Cardiac muscle cell (in vitro differentiated cells and primary cell): ENCODE measurements at regions not wholly inside any gene's neighbourhood (a gene's known extent, or its start where the extent isn't known, plus 50 kb on each side); places are given as distances from the start of the nearest gene placed in this dataset.

ENCODE experiments used
- DNase-seq, 2 donors: peaks; one replicate each; pipeline versions ENCODE4 v3.0.0 to v3.0.0-alpha.2; 2010 to 2017; ENCODE audit warnings: low read depth in 1 of 2, low spot score in 1 of 2
- H3K27ac ChIP-seq: fragments of 200-600 bp; sonication (generic); 2 replicates; pipeline ENCODE4 v1.5.1; 2016
- H3K27me3 ChIP-seq: fragments of 200-600 bp; sonication (generic); 2 replicates; pipeline ENCODE4 v1.6.0; 2016; ENCODE audit warnings: control low read depth
- H3K36me3 ChIP-seq: fragments of 200-600 bp; sonication (generic); 2 replicates; pipeline ENCODE4 v1.5.1; 2016; ENCODE audit warnings: control low read depth
- H3K4me1 ChIP-seq: fragments of 200-600 bp; sonication (generic); 2 replicates; pipeline ENCODE4 v1.8.1; 2017; ENCODE audit warnings: low read depth, mild to moderate bottlenecking, mixed run types
- H3K4me3 ChIP-seq: fragments of 200-600 bp; sonication (generic); 2 replicates; pipeline ENCODE4 v1.5.1; 2016; ENCODE audit warnings: mild to moderate bottlenecking
- H3K9me3 ChIP-seq: fragments of 200-600 bp; sonication (generic); 2 replicates; pipeline ENCODE4 v1.5.1; 2017; ENCODE audit warnings: low read depth, mild to moderate bottlenecking, control low read depth
- TF ChIP-seq, protein P1 (sequence below): IDR thresholded peaks from 2 replicates; pipeline ENCODE4 v1.5.1; 2012; ENCODE audit warnings: low read depth, mild to moderate bottlenecking, low read length

DNA sequence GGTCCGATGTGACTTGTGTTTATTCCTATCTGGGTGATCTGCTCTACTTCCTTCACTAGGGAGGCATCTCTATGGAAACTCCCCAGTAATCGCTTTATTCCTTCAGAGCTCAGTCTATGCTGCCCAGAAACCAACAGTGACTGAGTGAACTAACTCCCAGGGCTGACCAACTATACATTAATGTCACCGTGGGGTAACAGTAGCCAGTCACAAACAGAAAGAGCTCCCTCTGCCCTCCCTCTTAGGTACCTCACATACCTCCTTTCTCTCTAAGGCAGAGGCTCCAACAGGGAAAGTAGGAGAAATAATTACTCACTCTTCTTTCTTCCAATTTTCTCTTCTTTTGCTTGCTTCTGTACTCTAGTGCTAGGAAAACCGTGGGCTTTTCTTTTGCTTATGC is 855.0 kb downstream of the REEP3 start:
- DNase-seq, result peak in 1 of 2 donors; percentile 40
- Histone ChIP-seq H3K36me3 (no peaks in the 10 kb centered on the region), H3K4me1 (no peaks in the 10 kb centered on the region), H3K4me3 (no peak overlapping the region), H3K27me3 (no peaks in the 10 kb centered on the region), H3K9me3 (no peaks in the 10 kb centered on the region), H3K27ac (no peak overlapping the region)
- TF ChIP-seq, protein P1, sequence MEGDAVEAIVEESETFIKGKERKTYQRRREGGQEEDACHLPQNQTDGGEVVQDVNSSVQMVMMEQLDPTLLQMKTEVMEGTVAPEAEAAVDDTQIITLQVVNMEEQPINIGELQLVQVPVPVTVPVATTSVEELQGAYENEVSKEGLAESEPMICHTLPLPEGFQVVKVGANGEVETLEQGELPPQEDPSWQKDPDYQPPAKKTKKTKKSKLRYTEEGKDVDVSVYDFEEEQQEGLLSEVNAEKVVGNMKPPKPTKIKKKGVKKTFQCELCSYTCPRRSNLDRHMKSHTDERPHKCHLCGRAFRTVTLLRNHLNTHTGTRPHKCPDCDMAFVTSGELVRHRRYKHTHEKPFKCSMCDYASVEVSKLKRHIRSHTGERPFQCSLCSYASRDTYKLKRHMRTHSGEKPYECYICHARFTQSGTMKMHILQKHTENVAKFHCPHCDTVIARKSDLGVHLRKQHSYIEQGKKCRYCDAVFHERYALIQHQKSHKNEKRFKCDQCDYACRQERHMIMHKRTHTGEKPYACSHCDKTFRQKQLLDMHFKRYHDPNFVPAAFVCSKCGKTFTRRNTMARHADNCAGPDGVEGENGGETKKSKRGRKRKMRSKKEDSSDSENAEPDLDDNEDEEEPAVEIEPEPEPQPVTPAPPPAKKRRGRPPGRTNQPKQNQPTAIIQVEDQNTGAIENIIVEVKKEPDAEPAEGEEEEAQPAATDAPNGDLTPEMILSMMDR, result no peak

DNA sequence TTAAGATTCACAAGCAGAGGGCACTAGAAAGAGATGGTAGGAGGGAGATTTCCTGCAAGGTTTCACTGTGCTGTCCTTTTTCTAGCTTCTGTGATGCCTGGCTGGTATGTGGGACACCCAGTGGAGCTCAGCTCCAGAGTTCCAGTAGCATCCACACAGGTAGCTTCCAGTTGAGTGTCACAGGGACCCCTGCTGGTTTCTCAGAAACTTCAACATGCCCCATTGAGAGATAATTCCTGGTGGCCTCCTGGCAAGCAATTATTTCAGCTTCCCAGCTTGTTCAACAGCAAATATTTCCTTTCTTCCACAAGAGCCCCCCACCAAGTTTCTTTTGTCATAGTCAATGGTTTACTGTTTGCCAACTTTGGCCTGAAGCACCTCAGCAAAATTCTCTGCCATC is 858.7 kb downstream of the REEP3 start:
- no peak overlapping the region for H3K27ac ChIP-seq
- no peak overlapping the region for H3K4me3 ChIP-seq
- H3K36me3 ChIP-seq, result no peaks in the 10 kb centered on the region
- DNase-seq, result no peak
- no peaks in the 10 kb centered on the region for H3K4me1 ChIP-seq
- no peaks in the 10 kb centered on the region for H3K27me3 ChIP-seq
- TF ChIP-seq, protein P1, result no peak
- H3K9me3 ChIP-seq, result no peaks in the 10 kb centered on the region

DNA sequence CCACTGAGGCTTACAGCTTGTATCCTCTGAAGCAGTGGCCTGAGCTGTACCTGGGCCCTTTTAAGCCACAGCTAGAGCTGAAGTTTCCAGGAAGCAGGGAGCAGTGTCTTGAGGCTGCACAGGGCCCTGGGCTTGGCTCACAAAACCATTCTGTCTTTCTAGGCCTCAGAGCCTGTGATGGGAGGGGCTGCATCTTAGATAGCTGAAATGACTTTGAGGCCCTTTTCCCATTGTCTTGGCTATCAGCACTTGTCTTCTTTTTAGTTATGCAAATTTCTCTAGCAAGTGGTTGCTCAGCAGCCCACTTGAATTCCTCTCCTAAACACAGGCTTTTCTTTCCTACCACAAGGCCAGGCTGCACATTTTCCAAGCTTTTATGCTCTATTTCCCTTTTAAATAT is 864.2 kb downstream of the REEP3 start:
- no peaks in the 10 kb centered on the region for H3K36me3 ChIP-seq
- H3K27me3 ChIP-seq, result no peaks in the 10 kb centered on the region
- H3K27ac ChIP-seq, result no peak overlapping the region
- H3K4me1 ChIP-seq, result no peaks in the 10 kb centered on the region
- H3K9me3 ChIP-seq, result no peaks in the 10 kb centered on the region
- H3K4me3 ChIP-seq, result no peak overlapping the region
- DNase-seq, result no peak
- TF ChIP-seq, protein P1, result no peak

DNA sequence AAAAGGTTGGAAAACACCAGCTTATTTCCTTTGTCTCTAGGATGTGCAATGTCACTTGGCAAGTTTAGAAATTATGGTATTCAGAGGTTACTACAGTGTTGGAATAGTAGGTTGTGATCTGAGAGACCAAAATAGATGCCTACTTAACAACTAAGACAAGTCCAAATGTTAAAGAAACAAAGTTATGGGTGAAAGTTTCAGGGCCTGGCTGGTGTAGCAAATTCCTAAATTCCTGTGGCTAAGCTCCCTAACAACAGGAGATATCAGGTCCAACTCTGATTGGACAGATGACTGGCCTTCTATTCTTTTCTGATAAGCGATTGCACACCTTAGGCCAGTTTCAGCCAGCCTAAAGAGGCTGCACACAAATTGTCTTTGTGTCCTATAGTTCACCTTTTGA is 873.5 kb downstream of the REEP3 start:
- no peaks in the 10 kb centered on the region for H3K27me3 ChIP-seq
- H3K4me1 ChIP-seq, result no peaks in the 10 kb centered on the region
- H3K4me3 ChIP-seq, result no peak overlapping the region
- H3K9me3 ChIP-seq, result no peaks in the 10 kb centered on the region
- peak in 1 of 2 donors; percentile 55 for DNase-seq
- no peaks in the 10 kb centered on the region for H3K36me3 ChIP-seq
- no peak overlapping the region for H3K27ac ChIP-seq
- TF ChIP-seq, protein P1, result no peak

DNA sequence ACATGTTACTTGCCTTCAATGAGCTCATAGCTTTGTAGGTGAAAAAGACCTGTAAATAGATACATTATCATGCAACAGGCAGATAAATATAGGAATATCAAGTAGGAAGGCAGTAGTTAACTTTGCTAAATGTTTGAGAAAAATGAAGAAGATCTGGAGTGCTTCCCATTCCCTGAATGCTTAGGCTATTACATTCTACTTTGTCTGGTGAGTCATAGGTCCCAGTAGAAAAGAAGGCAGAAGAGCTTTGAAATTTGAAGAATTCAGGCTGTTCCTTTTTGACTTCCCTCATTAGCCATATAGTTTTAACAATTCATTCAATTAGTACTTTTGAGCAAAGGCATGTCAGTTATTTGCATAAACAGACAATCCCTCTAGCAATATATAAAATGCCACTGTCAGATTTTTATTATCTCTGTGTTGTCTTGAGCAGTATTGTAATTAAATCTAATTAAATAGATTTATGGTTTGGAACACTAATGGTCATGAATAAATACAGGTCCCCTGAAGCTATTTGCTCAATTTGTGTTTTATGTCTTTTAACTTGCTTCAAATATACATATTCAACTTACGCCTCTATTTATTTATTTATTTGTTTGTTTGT is 875.0 kb downstream of the REEP3 start:
- Histone ChIP-seq H3K4me1 (no peaks in the 10 kb centered on the region), H3K27ac (no peak overlapping the region), H3K27me3 (no peaks in the 10 kb centered on the region), H3K4me3 (no peak overlapping the region), H3K36me3 (no peaks in the 10 kb centered on the region), H3K9me3 (no peaks in the 10 kb centered on the region)
- peak in 1 of 2 donors; percentile 51 for DNase-seq
- TF ChIP-seq, protein P1, result no peak

DNA sequence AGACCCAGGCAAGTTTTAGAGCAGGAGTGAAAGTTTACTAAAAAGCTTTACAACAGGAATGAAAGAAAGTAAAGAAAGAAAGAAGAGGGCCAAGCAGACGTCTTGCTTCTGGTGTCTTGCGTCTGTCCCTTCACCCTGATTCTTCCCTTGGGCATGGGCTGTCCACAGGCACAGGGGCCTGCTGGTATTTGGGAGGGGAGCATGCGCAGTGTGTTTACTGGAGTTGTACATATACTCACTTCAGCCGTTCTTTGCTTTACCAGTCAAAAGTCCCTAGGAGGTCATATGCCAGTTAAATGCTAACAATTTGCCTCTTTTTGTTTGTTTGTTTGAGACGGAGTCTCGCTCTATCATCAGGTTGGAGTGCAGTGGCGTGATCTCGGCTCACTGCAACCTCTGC is 875.9 kb downstream of the REEP3 start:
- TF ChIP-seq, protein P1, result no peak
- no peak for DNase-seq
- H3K4me3 ChIP-seq, result no peak overlapping the region
- no peaks in the 10 kb centered on the region for H3K9me3 ChIP-seq
- H3K4me1 ChIP-seq, result no peaks in the 10 kb centered on the region
- H3K27ac ChIP-seq, result no peak overlapping the region
- no peaks in the 10 kb centered on the region for H3K27me3 ChIP-seq
- no peaks in the 10 kb centered on the region for H3K36me3 ChIP-seq
